ENCODE measurements at regions not wholly inside any gene's neighbourhood (a gene's known extent, or its start where the extent isn't known, plus 50 kb on each side); places are given as distances from the start of the nearest gene placed in this dataset.

DNA sequence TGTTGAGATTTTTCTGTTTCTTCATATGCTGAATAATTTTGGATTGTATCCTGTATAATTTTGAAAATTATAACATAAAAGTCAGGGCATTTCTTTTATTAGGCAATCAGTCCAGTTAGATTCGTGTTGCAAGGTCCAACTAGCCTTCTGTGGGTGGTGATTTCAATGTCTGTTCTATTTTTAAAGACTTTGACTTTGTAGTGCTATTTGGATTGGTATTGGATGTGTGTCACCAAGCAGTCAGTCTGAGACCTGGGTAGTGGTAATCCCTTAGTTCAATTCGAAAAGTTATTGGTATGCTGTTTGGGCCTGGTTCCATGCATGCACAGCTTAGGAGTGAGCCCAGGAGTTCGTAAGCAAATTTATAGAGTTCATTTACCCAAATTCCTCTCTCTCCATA, 82.2 kb downstream of the EPDR1 start:
- Histone ChIP-seq H3K27ac (ENCODE audit: low read length) (no peak overlapping the region), H3K9me2 (ENCODE audit: insufficient read depth, low read length) (no peaks in the 10 kb centered on the region), H3K79me2 (replicated peaks; ENCODE audit: insufficient read depth, low read length) (no peaks in the 10 kb centered on the region), H3K4me2 (ENCODE audit: low read length) (no peak overlapping the region), H4K20me1 (ENCODE audit: insufficient read depth) (no peaks in the 10 kb centered on the region), H3K4me3 (ENCODE audit: low read length) (no peak overlapping the region), H3K27me3 (ENCODE audit: insufficient read depth, low read depth, low read length) (no peaks in the 10 kb centered on the region), H2AFZ (ENCODE audit: low read depth, low read length) (no peak overlapping the region), H3F3A (ENCODE audit: insufficient read depth, low read length, poor library complexity, severe bottlenecking) (no peaks in the 10 kb centered on the region), H3K36me3 (ENCODE audit: insufficient read depth, low read length) (no peaks in the 10 kb centered on the region), H3K9me3 (ENCODE audit: low read length) (no peaks in the 10 kb centered on the region), H3K9ac (ENCODE audit: low read length) (no peak overlapping the region)
- no peak for TF ChIP-seq TAF1 (IDR thresholded peaks at IDR 0.05; ENCODE audit: low read depth)
- no peak for TF ChIP-seq MXI1 (conservative IDR thresholded peaks at IDR 0.05; ENCODE audit: poor library complexity, severe bottlenecking)
- TF ChIP-seq, protein P1, sequence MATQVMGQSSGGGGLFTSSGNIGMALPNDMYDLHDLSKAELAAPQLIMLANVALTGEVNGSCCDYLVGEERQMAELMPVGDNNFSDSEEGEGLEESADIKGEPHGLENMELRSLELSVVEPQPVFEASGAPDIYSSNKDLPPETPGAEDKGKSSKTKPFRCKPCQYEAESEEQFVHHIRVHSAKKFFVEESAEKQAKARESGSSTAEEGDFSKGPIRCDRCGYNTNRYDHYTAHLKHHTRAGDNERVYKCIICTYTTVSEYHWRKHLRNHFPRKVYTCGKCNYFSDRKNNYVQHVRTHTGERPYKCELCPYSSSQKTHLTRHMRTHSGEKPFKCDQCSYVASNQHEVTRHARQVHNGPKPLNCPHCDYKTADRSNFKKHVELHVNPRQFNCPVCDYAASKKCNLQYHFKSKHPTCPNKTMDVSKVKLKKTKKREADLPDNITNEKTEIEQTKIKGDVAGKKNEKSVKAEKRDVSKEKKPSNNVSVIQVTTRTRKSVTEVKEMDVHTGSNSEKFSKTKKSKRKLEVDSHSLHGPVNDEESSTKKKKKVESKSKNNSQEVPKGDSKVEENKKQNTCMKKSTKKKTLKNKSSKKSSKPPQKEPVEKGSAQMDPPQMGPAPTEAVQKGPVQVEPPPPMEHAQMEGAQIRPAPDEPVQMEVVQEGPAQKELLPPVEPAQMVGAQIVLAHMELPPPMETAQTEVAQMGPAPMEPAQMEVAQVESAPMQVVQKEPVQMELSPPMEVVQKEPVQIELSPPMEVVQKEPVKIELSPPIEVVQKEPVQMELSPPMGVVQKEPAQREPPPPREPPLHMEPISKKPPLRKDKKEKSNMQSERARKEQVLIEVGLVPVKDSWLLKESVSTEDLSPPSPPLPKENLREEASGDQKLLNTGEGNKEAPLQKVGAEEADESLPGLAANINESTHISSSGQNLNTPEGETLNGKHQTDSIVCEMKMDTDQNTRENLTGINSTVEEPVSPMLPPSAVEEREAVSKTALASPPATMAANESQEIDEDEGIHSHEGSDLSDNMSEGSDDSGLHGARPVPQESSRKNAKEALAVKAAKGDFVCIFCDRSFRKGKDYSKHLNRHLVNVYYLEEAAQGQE (IDR thresholded peaks at IDR 0.05; ENCODE audit: borderline replicate concordance), result no peak
- no peak for TF ChIP-seq EP300 (conservative IDR thresholded peaks at IDR 0.05; ENCODE audit: poor library complexity, severe bottlenecking)
- TF ChIP-seq POLR2AphosphoS5 (IDR thresholded peaks at IDR 0.05), result no peak
- TF ChIP-seq CTCF (IDR thresholded peaks at IDR 0.05; ENCODE audit: poor library complexity, severe bottlenecking), result no peak
- no peak for TF ChIP-seq SMC3 (conservative IDR thresholded peaks at IDR 0.05; ENCODE audit: poor library complexity)
- TF ChIP-seq EZH2 (IDR thresholded peaks at IDR 0.05; ENCODE audit: borderline replicate concordance, insufficient read depth, low read length, poor library complexity, severe bottlenecking), result no peak
- TF ChIP-seq RAD21 (conservative IDR thresholded peaks at IDR 0.05), result no peak

DNA sequence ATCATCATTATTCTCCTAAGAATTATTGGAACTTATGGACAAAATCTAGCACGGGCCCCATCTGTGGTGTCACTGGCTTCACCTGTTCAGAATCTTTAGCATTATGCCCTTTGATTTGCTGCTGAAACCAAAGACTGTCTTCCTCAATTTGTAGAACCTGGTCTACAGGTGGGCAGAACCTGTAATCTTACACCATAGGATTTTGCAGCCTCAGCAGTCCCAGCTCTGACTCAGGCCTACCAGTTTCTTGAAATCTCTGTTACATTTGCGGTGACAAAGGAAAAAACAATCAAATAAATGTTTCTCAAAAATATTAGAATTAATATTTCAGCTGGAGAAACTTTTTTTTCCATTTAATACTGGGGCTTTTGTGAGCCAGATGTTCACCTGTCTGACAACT, 86.1 kb downstream of the EPDR1 start:
- Histone ChIP-seq H3F3A (ENCODE audit: insufficient read depth, low read length, poor library complexity, severe bottlenecking) (no peaks in the 10 kb centered on the region), H3K79me2 (replicated peaks; ENCODE audit: insufficient read depth, low read length) (no peaks in the 10 kb centered on the region), H3K4me2 (ENCODE audit: low read length) (no peak overlapping the region), H3K9ac (ENCODE audit: low read length) (no peak overlapping the region), H3K27me3 (ENCODE audit: insufficient read depth, low read depth, low read length) (no peaks in the 10 kb centered on the region), H3K36me3 (ENCODE audit: insufficient read depth, low read length) (no peaks in the 10 kb centered on the region), H3K9me3 (ENCODE audit: low read length) (no peaks in the 10 kb centered on the region), H3K9me2 (ENCODE audit: insufficient read depth, low read length) (no peaks in the 10 kb centered on the region), H2AFZ (ENCODE audit: low read depth, low read length) (no peak overlapping the region), H3K4me3 (ENCODE audit: low read length) (no peak overlapping the region), H3K27ac (ENCODE audit: low read length) (no peak overlapping the region), H4K20me1 (ENCODE audit: insufficient read depth) (no peaks in the 10 kb centered on the region)
- TF ChIP-seq, protein P1 (IDR thresholded peaks at IDR 0.05; ENCODE audit: borderline replicate concordance), result no peak
- no peak for TF ChIP-seq EP300 (conservative IDR thresholded peaks at IDR 0.05; ENCODE audit: poor library complexity, severe bottlenecking)
- TF ChIP-seq TAF1 (IDR thresholded peaks at IDR 0.05; ENCODE audit: low read depth), result no peak
- TF ChIP-seq POLR2AphosphoS5 (IDR thresholded peaks at IDR 0.05), result no peak
- no peak for TF ChIP-seq EZH2 (IDR thresholded peaks at IDR 0.05; ENCODE audit: borderline replicate concordance, insufficient read depth, low read length, poor library complexity, severe bottlenecking)
- TF ChIP-seq MXI1 (conservative IDR thresholded peaks at IDR 0.05; ENCODE audit: poor library complexity, severe bottlenecking), result no peak
- no peak for TF ChIP-seq RAD21 (conservative IDR thresholded peaks at IDR 0.05)
- no peak for TF ChIP-seq CTCF (IDR thresholded peaks at IDR 0.05; ENCODE audit: poor library complexity, severe bottlenecking)
- no peak for TF ChIP-seq SMC3 (conservative IDR thresholded peaks at IDR 0.05; ENCODE audit: poor library complexity)

Measured in neural cell (in vitro differentiated cells).